HL-60 (cell line): ENCODE measurements at regions not wholly inside any gene's neighbourhood (a gene's known extent, or its start where the extent isn't known, plus 50 kb on each side); places are given as distances from the start of the nearest gene placed in this dataset.

Experiments used
- CTCF ChIP-seq: IDR thresholded peaks from one replicate; pipeline ENCODE4 v1.5.1; 2011; ENCODE audit warnings: low read length, control low read depth, inconsistent platforms; ENCODE audit not compliant: insufficient read depth
- GABPA ChIP-seq: IDR thresholded peaks from 2 replicates; pipeline ENCODE4 v1.6.1; 2012; ENCODE audit warnings: low read depth
- POLR2AphosphoS5 ChIP-seq: IDR thresholded peaks from 2 replicates; pipeline ENCODE4 v1.6.1; 2012; ENCODE audit warnings: low read depth
- REST ChIP-seq: IDR thresholded peaks from 2 replicates; pipeline ENCODE4 v1.6.1; 2012; ENCODE audit warnings: low read depth; ENCODE audit not compliant: insufficient replicate concordance

- TF ChIP-seq POLR2AphosphoS5 (no peak), CTCF (no peak), REST (no peak), GABPA (no peak)
Observed at GRCh38 chr3:190912736-190913135, 50.2 kb upstream of the GMNC start.
